ENCODE measurements at regions not wholly inside any gene's neighbourhood (a gene's known extent, or its start where the extent isn't known, plus 50 kb on each side); places are given as distances from the start of the nearest gene placed in this dataset.

- POLR2A ChIA-PET: no interaction called here
- TF ChIP-seq, protein P1, sequence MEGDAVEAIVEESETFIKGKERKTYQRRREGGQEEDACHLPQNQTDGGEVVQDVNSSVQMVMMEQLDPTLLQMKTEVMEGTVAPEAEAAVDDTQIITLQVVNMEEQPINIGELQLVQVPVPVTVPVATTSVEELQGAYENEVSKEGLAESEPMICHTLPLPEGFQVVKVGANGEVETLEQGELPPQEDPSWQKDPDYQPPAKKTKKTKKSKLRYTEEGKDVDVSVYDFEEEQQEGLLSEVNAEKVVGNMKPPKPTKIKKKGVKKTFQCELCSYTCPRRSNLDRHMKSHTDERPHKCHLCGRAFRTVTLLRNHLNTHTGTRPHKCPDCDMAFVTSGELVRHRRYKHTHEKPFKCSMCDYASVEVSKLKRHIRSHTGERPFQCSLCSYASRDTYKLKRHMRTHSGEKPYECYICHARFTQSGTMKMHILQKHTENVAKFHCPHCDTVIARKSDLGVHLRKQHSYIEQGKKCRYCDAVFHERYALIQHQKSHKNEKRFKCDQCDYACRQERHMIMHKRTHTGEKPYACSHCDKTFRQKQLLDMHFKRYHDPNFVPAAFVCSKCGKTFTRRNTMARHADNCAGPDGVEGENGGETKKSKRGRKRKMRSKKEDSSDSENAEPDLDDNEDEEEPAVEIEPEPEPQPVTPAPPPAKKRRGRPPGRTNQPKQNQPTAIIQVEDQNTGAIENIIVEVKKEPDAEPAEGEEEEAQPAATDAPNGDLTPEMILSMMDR (IDR thresholded peaks at IDR 0.05; ENCODE audit: insufficient read depth, low read depth, low read length): no peak
- Histone ChIP-seq H3K27me3 (ENCODE audit: control insufficient read depth, insufficient read depth, low read length) (no peaks in the 10 kb centered on the region), H3K4me3 (ENCODE audit: low read depth, low read length) (no peak overlapping the region), H3K36me3 (ENCODE audit: control insufficient read depth, insufficient read depth, low read length) (no peaks in the 10 kb centered on the region)
- CTCF ChIA-PET: no interaction called here
- DNase-seq (ENCODE audit: low read depth): no peak
Measured at GRCh38 chr4:129899849-129900248, 803.9 kb downstream of the C4orf33 start.

- Histone ChIP-seq H3K4me3 (ENCODE audit: low read depth, low read length) (no peak overlapping the region), H3K36me3 (ENCODE audit: control insufficient read depth, insufficient read depth, low read length) (no peaks in the 10 kb centered on the region), H3K27me3 (ENCODE audit: control insufficient read depth, insufficient read depth, low read length) (no peaks in the 10 kb centered on the region)
- TF ChIP-seq, protein P1 (IDR thresholded peaks at IDR 0.05; ENCODE audit: insufficient read depth, low read depth, low read length): no peak
- DNase-seq (ENCODE audit: low read depth): no peak
- POLR2A ChIA-PET: no interaction called here
- CTCF ChIA-PET: no interaction called here
Measured at GRCh38 chr4:129900430-129900953, 804.5 kb downstream of the C4orf33 start.

DNA sequence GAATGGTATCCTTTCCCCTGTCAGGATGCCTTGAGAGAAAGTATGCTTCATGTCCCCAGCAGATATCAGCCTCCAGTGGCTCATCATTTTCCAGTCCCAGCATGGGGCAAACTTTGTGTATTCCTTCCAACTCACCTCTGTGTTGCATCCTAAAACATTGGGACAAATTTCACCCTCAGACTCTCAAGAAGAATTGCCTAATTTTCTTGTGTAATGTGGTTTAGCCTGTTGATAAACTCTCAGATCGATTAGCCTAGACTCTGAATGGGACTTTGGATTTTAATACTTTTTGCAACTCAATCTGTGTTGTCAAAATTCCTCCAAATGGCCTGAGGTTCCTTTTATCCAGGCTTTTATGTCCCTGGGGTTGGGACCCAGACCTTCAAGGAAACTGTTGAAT, 805.3 kb downstream of the C4orf33 start:
- CTCF ChIA-PET: no interaction called here
- DNase-seq (ENCODE audit: low read depth): no peak
- POLR2A ChIA-PET: no interaction called here
- TF ChIP-seq, protein P1 (IDR thresholded peaks at IDR 0.05; ENCODE audit: insufficient read depth, low read depth, low read length): no peak
- no peaks in the 10 kb centered on the region for H3K27me3 ChIP-seq (ENCODE audit: control insufficient read depth, insufficient read depth, low read length)
- no peaks in the 10 kb centered on the region for H3K36me3 ChIP-seq (ENCODE audit: control insufficient read depth, insufficient read depth, low read length)
- H3K4me3 ChIP-seq (ENCODE audit: low read depth, low read length): no peak overlapping the region

- TF ChIP-seq, protein P1 (IDR thresholded peaks at IDR 0.05; ENCODE audit: insufficient read depth, low read depth, low read length): no peak
- POLR2A ChIA-PET: no interaction called here
Measured at GRCh38 chr4:129903861-129904260, 807.9 kb downstream of the C4orf33 start.

GRCh38 chr4:129905256-129905655, 809.3 kb downstream of the C4orf33 start:
- ChIA-PET POLR2A (no interaction called here), CTCF (no interaction called here)
- Histone ChIP-seq H3K36me3 (ENCODE audit: control insufficient read depth, insufficient read depth, low read length) (no peaks in the 10 kb centered on the region), H3K4me3 (ENCODE audit: low read depth, low read length) (no peak overlapping the region), H3K27me3 (ENCODE audit: control insufficient read depth, insufficient read depth, low read length) (no peaks in the 10 kb centered on the region)
- DNase-seq (ENCODE audit: low read depth): no peak
- TF ChIP-seq, protein P1 (IDR thresholded peaks at IDR 0.05; ENCODE audit: insufficient read depth, low read depth, low read length): no peak

More at GRCh38 chr4:129903861-129904260, 807.9 kb downstream of the C4orf33 start:
- Histone ChIP-seq H3K27me3 (ENCODE audit: control insufficient read depth, insufficient read depth, low read length) (no peaks in the 10 kb centered on the region), H3K36me3 (ENCODE audit: control insufficient read depth, insufficient read depth, low read length) (no peaks in the 10 kb centered on the region), H3K4me3 (ENCODE audit: low read depth, low read length) (no peak overlapping the region)
- no peak for DNase-seq (ENCODE audit: low read depth)
- CTCF ChIA-PET: no interaction called here
